Osteoblast (primary cell): ENCODE measurements at regions not wholly inside any gene's neighbourhood (a gene's known extent, or its start where the extent isn't known, plus 50 kb on each side); places are given as distances from the start of the nearest gene placed in this dataset.

ENCODE experiments used
- DNase-seq: peaks from one replicate; pipeline ENCODE4 v3.0.0; 2011; ENCODE audit warnings: low spot score, mixed read lengths; ENCODE audit not compliant: insufficient read length; ENCODE audit errors: missing footprints
- H2AFZ ChIP-seq: 2 replicates; pipeline ENCODE4 v1.6.0; 2011; ENCODE audit warnings: mild to moderate bottlenecking, low read length
- H3K27ac ChIP-seq: 2 replicates; pipeline ENCODE4 v1.5.1; 2011; ENCODE audit warnings: mild to moderate bottlenecking, low read depth, low read length, moderate library complexity
- H3K27me3 ChIP-seq: 2 replicates; pipeline ENCODE4 v1.6.0; 2012; ENCODE audit warnings: mild to moderate bottlenecking, control low read depth, inconsistent platforms, low read length, moderate library complexity; ENCODE audit not compliant: insufficient read depth
- H3K36me3 ChIP-seq: 2 replicates; pipeline ENCODE4 v1.5.1; 2011; ENCODE audit warnings: mild to moderate bottlenecking, low read length, control low read depth, moderate library complexity; ENCODE audit not compliant: insufficient read depth
- H3K4me1 ChIP-seq: 2 replicates; pipeline ENCODE4 v1.5.1; 2011; ENCODE audit warnings: mild to moderate bottlenecking, low read length, control low read depth, moderate library complexity; ENCODE audit not compliant: insufficient read depth
- H3K4me2 ChIP-seq: 2 replicates; pipeline ENCODE4 v1.6.0; 2011; ENCODE audit warnings: mild to moderate bottlenecking, low read length; ENCODE audit not compliant: insufficient read depth
- H3K4me3 ChIP-seq: fragments of 200-600 bp; sonication (generic); 3 replicates; pipeline ENCODE4 v1.5.1; 2012; ENCODE audit warnings: mild to moderate bottlenecking, low read length, inconsistent platforms; ENCODE audit not compliant: insufficient read depth
- H3K79me2 ChIP-seq: 2 replicates; pipeline ENCODE4 v1.6.0; 2012; ENCODE audit warnings: mild to moderate bottlenecking, low read length, control low read depth, inconsistent platforms; ENCODE audit not compliant: insufficient read depth
- H3K9me3 ChIP-seq: 2 replicates; pipeline ENCODE4 v1.5.1; 2011; ENCODE audit warnings: low read depth, low read length, control low read depth
- H4K20me1 ChIP-seq: 2 replicates; pipeline ENCODE4 v1.6.0; 2012; ENCODE audit warnings: mild to moderate bottlenecking, low read length, control low read depth; ENCODE audit not compliant: insufficient read depth
- CTCF ChIP-seq: IDR thresholded peaks from 2 replicates; pipeline ENCODE4 v1.5.1; 2011; ENCODE audit warnings: mild to moderate bottlenecking, low read depth, low read length, moderate library complexity; ENCODE audit errors: extremely low read depth

GRCh38 chr6:3939964-3940363, 90.8 kb downstream of the FAM50B start:
- H3K4me2 ChIP-seq: no peak overlapping the region
- no peak for DNase-seq
- H3K79me2 ChIP-seq: no peaks in the 10 kb centered on the region

GRCh38 chr6:3940703-3941102, 91.5 kb downstream of the FAM50B start:
- Histone ChIP-seq H3K36me3 (no peaks in the 10 kb centered on the region), H3K4me1 (peaks cover 8% of the 10 kb centered on the region), H3K27me3 (no peaks in the 10 kb centered on the region), H3K27ac (no peak overlapping the region), H2AFZ (no peak overlapping the region), H3K4me2 (no peak overlapping the region), H3K9me3 (no peaks in the 10 kb centered on the region), H3K79me2 (no peaks in the 10 kb centered on the region), H3K4me3 (no peak overlapping the region), H4K20me1 (no peaks in the 10 kb centered on the region)
- DNase-seq: no peak
- TF ChIP-seq CTCF: no peak

More at GRCh38 chr6:3939964-3940363, 90.8 kb downstream of the FAM50B start:
- H3K27me3 ChIP-seq: no peaks in the 10 kb centered on the region
- H3K4me3 ChIP-seq: no peak overlapping the region
- H2AFZ ChIP-seq: no peak overlapping the region
- H3K36me3 ChIP-seq: no peaks in the 10 kb centered on the region
- TF ChIP-seq CTCF: no peak
- no peaks in the 10 kb centered on the region for H4K20me1 ChIP-seq
- peaks cover 2% of the 10 kb centered on the region for H3K4me1 ChIP-seq
- H3K27ac ChIP-seq: no peak overlapping the region
- H3K9me3 ChIP-seq: no peaks in the 10 kb centered on the region

- Histone ChIP-seq H3K36me3 (no peaks in the 10 kb centered on the region), H3K9me3 (no peaks in the 10 kb centered on the region), H3K4me1 (peaks cover 9% of the 10 kb centered on the region), H2AFZ (peak overlapping the region; percentile 6), H3K4me3 (no peak overlapping the region), H3K27me3 (no peaks in the 10 kb centered on the region), H3K4me2 (no peak overlapping the region), H3K27ac (no peak overlapping the region), H3K79me2 (no peaks in the 10 kb centered on the region), H4K20me1 (no peaks in the 10 kb centered on the region)
- no peak for DNase-seq
- no peak for TF ChIP-seq CTCF
Observed at GRCh38 chr6:3943331-3943765, 94.2 kb downstream of the FAM50B start.

GRCh38 chr6:3944246-3944645, 95.1 kb downstream of the FAM50B start:
- Histone ChIP-seq H3K27me3 (peaks cover 5% of the 10 kb centered on the region), H3K27ac (no peak overlapping the region), H4K20me1 (no peaks in the 10 kb centered on the region), H3K36me3 (no peaks in the 10 kb centered on the region), H3K4me2 (no peak overlapping the region), H3K79me2 (no peaks in the 10 kb centered on the region), H3K9me3 (no peaks in the 10 kb centered on the region), H3K4me3 (no peak overlapping the region), H2AFZ (no peak overlapping the region), H3K4me1 (peaks cover 9% of the 10 kb centered on the region)
- no peak for DNase-seq
- TF ChIP-seq CTCF: no peak
